ENCODE measurements at regions not wholly inside any gene's neighbourhood (a gene's known extent, or its start where the extent isn't known, plus 50 kb on each side); places are given as distances from the start of the nearest gene placed in this dataset.

- Histone ChIP-seq H3K4me1 (no peaks in the 10 kb centered on the region), H3K36me3 (no peaks in the 10 kb centered on the region), H3K27me3 (no peaks in the 10 kb centered on the region), H3K27ac (no peak overlapping the region), H3K9me3 (no peaks in the 10 kb centered on the region), H3K4me3 (no peak overlapping the region)
- no peak for TF ChIP-seq POLR2AphosphoS5 (IDR thresholded peaks at IDR 0.05)
- TF ChIP-seq, protein P1, sequence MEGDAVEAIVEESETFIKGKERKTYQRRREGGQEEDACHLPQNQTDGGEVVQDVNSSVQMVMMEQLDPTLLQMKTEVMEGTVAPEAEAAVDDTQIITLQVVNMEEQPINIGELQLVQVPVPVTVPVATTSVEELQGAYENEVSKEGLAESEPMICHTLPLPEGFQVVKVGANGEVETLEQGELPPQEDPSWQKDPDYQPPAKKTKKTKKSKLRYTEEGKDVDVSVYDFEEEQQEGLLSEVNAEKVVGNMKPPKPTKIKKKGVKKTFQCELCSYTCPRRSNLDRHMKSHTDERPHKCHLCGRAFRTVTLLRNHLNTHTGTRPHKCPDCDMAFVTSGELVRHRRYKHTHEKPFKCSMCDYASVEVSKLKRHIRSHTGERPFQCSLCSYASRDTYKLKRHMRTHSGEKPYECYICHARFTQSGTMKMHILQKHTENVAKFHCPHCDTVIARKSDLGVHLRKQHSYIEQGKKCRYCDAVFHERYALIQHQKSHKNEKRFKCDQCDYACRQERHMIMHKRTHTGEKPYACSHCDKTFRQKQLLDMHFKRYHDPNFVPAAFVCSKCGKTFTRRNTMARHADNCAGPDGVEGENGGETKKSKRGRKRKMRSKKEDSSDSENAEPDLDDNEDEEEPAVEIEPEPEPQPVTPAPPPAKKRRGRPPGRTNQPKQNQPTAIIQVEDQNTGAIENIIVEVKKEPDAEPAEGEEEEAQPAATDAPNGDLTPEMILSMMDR (IDR thresholded peaks at IDR 0.05) = no peak
- no peak for TF ChIP-seq POLR2A (IDR thresholded peaks at IDR 0.05)
- intact Hi-C loops (cut with DNase I; ENCODE audit: low total_unique reads) = no loop called here
- DNase-seq (ENCODE audit: low spot score in 2 of 2) = no peak
Measured at GRCh38 chr21:22993144-22993543, 1994.9 kb downstream of the NCAM2 start.

DNA sequence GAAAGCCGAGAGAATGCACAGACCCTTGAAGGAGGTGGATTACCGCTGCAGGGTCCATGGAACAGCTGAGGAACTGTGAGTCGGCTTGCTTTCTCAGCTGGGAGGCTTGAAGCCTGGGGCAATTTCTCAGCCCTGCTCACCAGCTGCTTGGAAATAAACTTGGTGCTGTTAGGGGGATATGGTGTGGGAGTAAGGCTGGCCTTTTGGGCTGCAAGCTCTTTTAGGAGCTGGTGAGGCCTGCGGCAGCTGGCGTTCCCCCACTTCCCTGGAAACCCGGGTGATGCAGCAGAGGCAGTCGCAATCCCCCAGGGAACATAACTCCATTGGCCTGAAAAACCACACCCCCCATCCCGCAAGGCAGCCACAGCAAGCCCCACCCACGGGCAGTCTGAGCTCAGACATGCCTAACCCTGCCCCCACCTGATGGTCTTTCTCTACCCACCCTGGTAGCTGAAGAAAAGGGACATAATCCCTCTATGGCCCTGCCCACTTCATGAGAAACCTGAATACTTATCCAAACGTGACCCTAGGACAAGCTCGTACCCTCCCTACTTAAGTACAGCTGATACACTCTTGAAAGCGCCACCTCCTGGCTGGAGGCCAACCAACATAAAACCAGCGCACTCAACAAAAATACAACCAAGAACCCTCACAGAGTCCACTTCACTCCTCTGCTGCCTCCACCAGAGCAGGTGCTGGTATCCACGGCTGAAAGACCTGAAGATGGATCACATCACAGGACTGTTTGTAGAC, 1995.8 kb downstream of the NCAM2 start:
- Histone ChIP-seq H3K4me3 (no peak overlapping the region), H3K9me3 (no peaks in the 10 kb centered on the region), H3K36me3 (no peaks in the 10 kb centered on the region), H3K27me3 (no peaks in the 10 kb centered on the region), H3K27ac (no peak overlapping the region), H3K4me1 (no peaks in the 10 kb centered on the region)
- no peak for DNase-seq (ENCODE audit: low spot score in 2 of 2)
- TF ChIP-seq POLR2A (IDR thresholded peaks at IDR 0.05) (no peak), POLR2AphosphoS5 (IDR thresholded peaks at IDR 0.05) (no peak)
- intact Hi-C loops (cut with DNase I; ENCODE audit: low total_unique reads) = no loop called here

GRCh38 chr21:23003951-23004350, 2005.7 kb downstream of the NCAM2 start:
- H3K27me3 ChIP-seq = no peaks in the 10 kb centered on the region
- intact Hi-C loops (cut with DNase I; ENCODE audit: low total_unique reads) = no loop called here

GRCh38 chr21:23008601-23009202, 2010.5 kb downstream of the NCAM2 start:
- no peak overlapping the region for H3K27ac ChIP-seq
- intact Hi-C loops (cut with DNase I; ENCODE audit: low total_unique reads) = no loop called here
- no peaks in the 10 kb centered on the region for H3K4me1 ChIP-seq
- no peaks in the 10 kb centered on the region for H3K36me3 ChIP-seq
- H3K9me3 ChIP-seq = no peaks in the 10 kb centered on the region
- no peaks in the 10 kb centered on the region for H3K27me3 ChIP-seq
- H3K4me3 ChIP-seq = no peak overlapping the region
- TF ChIP-seq POLR2AphosphoS5 (IDR thresholded peaks at IDR 0.05) (no peak), POLR2A (IDR thresholded peaks at IDR 0.05) (no peak)
- TF ChIP-seq, protein P1 (IDR thresholded peaks at IDR 0.05) = no peak
- DNase-seq (ENCODE audit: low spot score in 2 of 2) = no peak

More at GRCh38 chr21:23003951-23004350, 2005.7 kb downstream of the NCAM2 start:
- no peak for DNase-seq (ENCODE audit: low spot score in 2 of 2)
- H3K36me3 ChIP-seq = no peaks in the 10 kb centered on the region
- H3K4me3 ChIP-seq = no peak overlapping the region
- H3K9me3 ChIP-seq = no peaks in the 10 kb centered on the region
- no peak overlapping the region for H3K27ac ChIP-seq
- TF ChIP-seq POLR2A (IDR thresholded peaks at IDR 0.05) = no peak
- TF ChIP-seq POLR2AphosphoS5 (IDR thresholded peaks at IDR 0.05) = no peak
- TF ChIP-seq, protein P1 (IDR thresholded peaks at IDR 0.05) = no peak
- no peaks in the 10 kb centered on the region for H3K4me1 ChIP-seq

DNA sequence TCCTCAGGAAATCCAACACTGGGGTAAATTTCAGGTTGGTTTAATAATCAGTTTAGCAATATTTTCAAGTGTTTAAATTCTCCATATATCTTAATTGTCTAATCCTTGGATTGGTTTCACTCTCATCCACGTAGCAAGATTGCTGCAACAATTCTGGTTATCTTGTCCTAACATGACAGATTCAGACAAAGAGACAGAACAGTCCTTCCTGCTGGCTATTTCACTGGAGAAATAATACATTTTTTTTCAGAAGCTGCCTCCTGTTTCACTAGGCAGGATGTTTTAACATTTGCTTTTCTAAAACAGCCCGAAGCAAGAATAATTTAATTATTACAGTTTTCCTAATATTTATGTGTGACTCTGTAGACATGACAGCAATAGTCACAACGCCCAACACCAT, 2011.2 kb downstream of the NCAM2 start:
- Histone ChIP-seq H3K27me3 (no peaks in the 10 kb centered on the region), H3K4me1 (no peaks in the 10 kb centered on the region), H3K27ac (no peak overlapping the region), H3K4me3 (no peak overlapping the region), H3K36me3 (no peaks in the 10 kb centered on the region), H3K9me3 (no peaks in the 10 kb centered on the region)
- intact Hi-C loops (cut with DNase I; ENCODE audit: low total_unique reads) = no loop called here
- no peak for DNase-seq (ENCODE audit: low spot score in 2 of 2)
- TF ChIP-seq, protein P1 (IDR thresholded peaks at IDR 0.05) = no peak
- no peak for TF ChIP-seq POLR2A (IDR thresholded peaks at IDR 0.05)
- TF ChIP-seq POLR2AphosphoS5 (IDR thresholded peaks at IDR 0.05) = no peak

All from breast epithelium (tissue), 4 donors.